ENCODE measurements at regions not wholly inside any gene's neighbourhood (a gene's known extent, or its start where the extent isn't known, plus 50 kb on each side); places are given as distances from the start of the nearest gene placed in this dataset.

DNA sequence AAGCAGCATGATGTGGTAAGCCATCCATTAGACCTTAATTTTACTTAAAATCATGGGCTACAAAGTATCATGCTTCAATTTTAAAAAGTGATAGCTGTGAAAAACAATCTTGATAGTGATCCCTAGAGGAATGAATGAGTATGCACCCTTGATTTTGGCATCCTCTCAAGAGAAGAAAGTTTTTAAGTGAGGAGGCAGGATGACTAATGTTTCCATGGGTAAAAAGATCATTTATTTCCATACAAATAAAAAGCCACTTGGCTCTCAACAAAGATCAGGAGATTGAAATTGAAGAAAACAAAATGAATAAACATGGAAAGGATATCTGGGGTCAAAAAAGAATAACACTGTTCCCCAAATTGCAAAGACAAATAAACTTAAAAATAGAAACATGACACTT lies 305.4 kb downstream of the MEX3B start:
- Histone ChIP-seq H3K36me3 (no peaks in the 10 kb centered on the region), H3K27me3 (no peaks in the 10 kb centered on the region), H3K4me1 (ENCODE audit: low read depth) (no peaks in the 10 kb centered on the region), H3K9me3 (ENCODE audit: low read depth) (no peaks in the 10 kb centered on the region), H3K4me3 (no peak overlapping the region), H3K27ac (no peak overlapping the region)
- DNase-seq (ENCODE audit: low read depth in 1 of 2, low spot score in 1 of 2): peak in 1 of 2 donors; percentile 3
- TF ChIP-seq CTCF (IDR thresholded peaks at IDR 0.05; ENCODE audit: low read depth, low read length): no peak

DNA sequence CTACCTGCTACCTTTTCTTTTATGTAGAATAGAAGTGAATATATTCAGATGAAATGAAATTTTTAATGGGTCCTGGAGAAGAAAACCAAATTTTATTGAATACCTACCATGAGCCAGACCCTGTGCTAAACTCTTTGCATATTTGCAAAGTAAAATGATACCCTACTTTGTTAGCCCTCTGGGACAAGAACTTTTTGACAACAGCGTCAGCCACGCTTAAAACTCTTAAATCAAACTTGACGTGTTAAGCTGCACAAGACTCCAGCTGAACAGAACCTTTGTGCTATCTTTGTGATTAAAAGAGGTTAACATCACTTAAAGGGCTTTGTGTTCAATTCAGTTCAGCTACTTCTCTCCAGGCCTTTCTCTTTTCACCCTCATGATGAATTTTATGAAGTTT lies 316.5 kb downstream of the MEX3B start:
- no peaks in the 10 kb centered on the region for H3K4me1 ChIP-seq (ENCODE audit: low read depth)
- H3K4me3 ChIP-seq: no peak overlapping the region
- DNase-seq (ENCODE audit: low read depth in 1 of 2, low spot score in 1 of 2): no peak
- H3K9me3 ChIP-seq (ENCODE audit: low read depth): no peaks in the 10 kb centered on the region
- H3K36me3 ChIP-seq: no peaks in the 10 kb centered on the region
- no peaks in the 10 kb centered on the region for H3K27me3 ChIP-seq
- H3K27ac ChIP-seq: no peak overlapping the region
- no peak for TF ChIP-seq CTCF (IDR thresholded peaks at IDR 0.05; ENCODE audit: low read depth, low read length)

GRCh38 chr15:81728726-81729125 lies 317.1 kb downstream of the MEX3B start:
- Histone ChIP-seq H3K4me3 (no peak overlapping the region), H3K9me3 (ENCODE audit: low read depth) (no peaks in the 10 kb centered on the region), H3K27me3 (no peaks in the 10 kb centered on the region), H3K27ac (no peak overlapping the region), H3K36me3 (no peaks in the 10 kb centered on the region), H3K4me1 (ENCODE audit: low read depth) (no peaks in the 10 kb centered on the region)
- no peak for TF ChIP-seq CTCF (IDR thresholded peaks at IDR 0.05; ENCODE audit: low read depth, low read length)
- no peak for DNase-seq (ENCODE audit: low read depth in 1 of 2, low spot score in 1 of 2)

GRCh38 chr15:81725590-81725989 lies 320.2 kb downstream of the MEX3B start:
- no peak for DNase-seq (ENCODE audit: low read depth in 1 of 2, low spot score in 1 of 2)
- no peak for TF ChIP-seq CTCF (IDR thresholded peaks at IDR 0.05; ENCODE audit: low read depth, low read length)
- H3K4me3 ChIP-seq: no peak overlapping the region
- no peaks in the 10 kb centered on the region for H3K4me1 ChIP-seq (ENCODE audit: low read depth)
- H3K27me3 ChIP-seq: no peaks in the 10 kb centered on the region
- H3K9me3 ChIP-seq (ENCODE audit: low read depth): no peaks in the 10 kb centered on the region
- H3K36me3 ChIP-seq: no peaks in the 10 kb centered on the region
- no peak overlapping the region for H3K27ac ChIP-seq

DNA sequence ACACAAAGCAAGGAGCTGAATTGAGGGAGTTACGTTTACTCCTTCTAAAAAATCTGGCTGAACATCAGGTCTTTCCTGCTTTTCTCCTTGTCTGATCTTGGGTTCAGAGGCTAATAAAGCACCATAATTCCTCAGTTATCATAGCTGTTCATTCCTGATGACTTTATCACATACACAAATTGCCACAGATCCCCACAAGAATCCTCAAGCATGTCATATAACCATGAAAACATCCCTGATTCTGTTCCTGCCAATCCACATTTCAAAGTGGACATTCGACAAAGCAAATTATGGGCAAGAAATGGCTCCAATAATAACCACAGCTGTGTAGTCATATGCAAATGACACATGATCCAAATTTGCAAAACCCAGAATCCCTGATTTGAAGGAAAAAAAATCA lies 321.3 kb downstream of the MEX3B start:
- TF ChIP-seq CTCF (IDR thresholded peaks at IDR 0.05; ENCODE audit: low read depth, low read length): no peak

GRCh38 chr15:81723701-81724100 lies 322.1 kb downstream of the MEX3B start:
- H3K9me3 ChIP-seq (ENCODE audit: low read depth): no peaks in the 10 kb centered on the region
- no peak overlapping the region for H3K4me3 ChIP-seq
- DNase-seq (ENCODE audit: low read depth in 1 of 2, low spot score in 1 of 2): no peak
- H3K36me3 ChIP-seq: no peaks in the 10 kb centered on the region
- H3K27ac ChIP-seq: no peak overlapping the region
- no peaks in the 10 kb centered on the region for H3K4me1 ChIP-seq (ENCODE audit: low read depth)
- H3K27me3 ChIP-seq: no peaks in the 10 kb centered on the region
- no peak for TF ChIP-seq CTCF (IDR thresholded peaks at IDR 0.05; ENCODE audit: low read depth, low read length)

More for the DNA sequence above, 321.3 kb downstream of the MEX3B start:
- H3K9me3 ChIP-seq (ENCODE audit: low read depth): no peaks in the 10 kb centered on the region
- no peak overlapping the region for H3K27ac ChIP-seq
- DNase-seq (ENCODE audit: low read depth in 1 of 2, low spot score in 1 of 2): no peak
- H3K4me3 ChIP-seq: no peak overlapping the region
- no peaks in the 10 kb centered on the region for H3K4me1 ChIP-seq (ENCODE audit: low read depth)
- H3K36me3 ChIP-seq: no peaks in the 10 kb centered on the region
- H3K27me3 ChIP-seq: no peaks in the 10 kb centered on the region

Measured in cardiac muscle cell (in vitro differentiated cells and primary cell).